Fibroblast of villous mesenchyme (primary cell): ENCODE measurements at regions not wholly inside any gene's neighbourhood (a gene's known extent, or its start where the extent isn't known, plus 50 kb on each side); places are given as distances from the start of the nearest gene placed in this dataset.

Experiments used
- DNase-seq: peaks from one replicate; pipeline ENCODE4 v3.0.0-alpha.2; 2010; ENCODE audit warnings: low read depth
- H3K4me3 ChIP-seq: 2 replicates; pipeline ENCODE4 v1.5.1; 2011; ENCODE audit warnings: low read depth, mild to moderate bottlenecking, low read length
- CTCF ChIP-seq: IDR thresholded peaks from 2 replicates; pipeline ENCODE4 v1.5.1; 2012; ENCODE audit warnings: low read depth, mild to moderate bottlenecking, low read length; ENCODE audit not compliant: insufficient read depth

GRCh38 chr6:165002866-165003265 is 306.5 kb downstream of the C6orf118 start:
- no peak for DNase-seq
- no peak overlapping the region for H3K4me3 ChIP-seq
- TF ChIP-seq CTCF: no peak

- H3K4me3 ChIP-seq: no peak overlapping the region
- no peak for DNase-seq
- TF ChIP-seq CTCF: no peak
Measured at GRCh38 chr6:165002358-165002757, 307.0 kb downstream of the C6orf118 start.

- H3K4me3 ChIP-seq: no peak overlapping the region
- no peak for DNase-seq
- TF ChIP-seq CTCF: no peak
Measured at GRCh38 chr6:165001502-165002157, 307.8 kb downstream of the C6orf118 start.

GRCh38 chr6:164998297-164998696 is 311.1 kb downstream of the C6orf118 start:
- H3K4me3 ChIP-seq: no peak overlapping the region
- DNase-seq: no peak
- no peak for TF ChIP-seq CTCF

GRCh38 chr6:164996838-164997237 is 312.6 kb downstream of the C6orf118 start:
- H3K4me3 ChIP-seq: no peak overlapping the region
- no peak for DNase-seq
- no peak for TF ChIP-seq CTCF

GRCh38 chr6:164991573-164991972 is 317.8 kb downstream of the C6orf118 start:
- no peak for DNase-seq
- TF ChIP-seq CTCF: no peak
- H3K4me3 ChIP-seq: no peak overlapping the region

GRCh38 chr6:164990901-164991300 is 318.5 kb downstream of the C6orf118 start:
- no peak for DNase-seq
- no peak for TF ChIP-seq CTCF
- no peak overlapping the region for H3K4me3 ChIP-seq
